Right ventricle myocardium inferior (tissue), 1 donor: ENCODE measurements at regions not wholly inside any gene's neighbourhood (a gene's known extent, or its start where the extent isn't known, plus 50 kb on each side); places are given as distances from the start of the nearest gene placed in this dataset.
A peak's percentile ranks its signal among the peaks of the same experiment; 100 is the strongest.

Experiments
- ATAC-seq: fragments of 200-7000 bp; cut with Tn5 transposase; one replicate; pipeline ENCODE4 v1.9.1; 2020; ENCODE audit warnings: mild to moderate bottlenecking, moderate library complexity
- DNase-seq: peaks from one replicate; pipeline ENCODE4 v3.0.0; 2021; ENCODE audit errors: missing footprints
- intact Hi-C: fragments of 100-400 bp; cut with DNase I; formaldehyde crosslinking; loops from one replicate; pipeline ENCODE4 v1.11.0; 2022
- donor health status: DM: no; HTN: yes; CAD: no; lungs with severe emphysema.

GRCh38 chr10:130745821-130746220 is 565.7 kb downstream of the TCERG1L start:
- DNase-seq (no peak), ATAC-seq (no peak)
- intact Hi-C loops: no loop called here

GRCh38 chr10:130746311-130746710 is 565.2 kb downstream of the TCERG1L start:
- intact Hi-C loops: no loop called here
- ATAC-seq (no peak), DNase-seq (no peak)

GRCh38 chr10:130747356-130747755 is 564.2 kb downstream of the TCERG1L start:
- intact Hi-C loops: no loop called here
- DNase-seq: no peak
- ATAC-seq: no peak

- no peak for DNase-seq
- no peak for ATAC-seq
- intact Hi-C loops: no loop called here
Observed at GRCh38 chr10:130747946-130748345, 563.6 kb downstream of the TCERG1L start.

- DNase-seq (no peak), ATAC-seq (no peak)
- intact Hi-C loops: no loop called here
Observed at GRCh38 chr10:130748409-130749057, 563.0 kb downstream of the TCERG1L start.

- intact Hi-C loops: no loop called here
- ATAC-seq (no peak), DNase-seq (no peak)
Observed at GRCh38 chr10:130749911-130750310, 561.6 kb downstream of the TCERG1L start.

GRCh38 chr10:130750441-130750840 is 561.1 kb downstream of the TCERG1L start:
- intact Hi-C loops: no loop called here

GRCh38 chr10:130751106-130751840 is 560.2 kb downstream of the TCERG1L start:
- ATAC-seq: no peak
- DNase-seq: no peak

More at GRCh38 chr10:130750441-130750840, 561.1 kb downstream of the TCERG1L start:
- ATAC-seq: no peak
- no peak for DNase-seq

GRCh38 chr10:130751851-130752250 is 559.7 kb downstream of the TCERG1L start:
- DNase-seq: no peak
- ATAC-seq: no peak
- intact Hi-C loops: no loop called here

More at GRCh38 chr10:130751106-130751840, 560.2 kb downstream of the TCERG1L start:
- intact Hi-C loops: no loop called here

- DNase-seq (no peak), ATAC-seq (no peak)
- intact Hi-C loops: no loop called here
Observed at GRCh38 chr10:130756651-130757050, 554.9 kb downstream of the TCERG1L start.

- DNase-seq: no peak
- intact Hi-C loops: no loop called here
Observed at GRCh38 chr10:130757271-130757670, 554.2 kb downstream of the TCERG1L start.

GRCh38 chr10:130757821-130758489 is 553.6 kb downstream of the TCERG1L start:
- ATAC-seq (no peak), DNase-seq (no peak)
- intact Hi-C loops: no loop called here

More at GRCh38 chr10:130757271-130757670, 554.2 kb downstream of the TCERG1L start:
- no peak for ATAC-seq

GRCh38 chr10:130758529-130758928 is 553.0 kb downstream of the TCERG1L start:
- peak; percentile 28 for ATAC-seq
- intact Hi-C loops: no loop called here
- DNase-seq: no peak

- intact Hi-C loops: no loop called here
- ATAC-seq (no peak), DNase-seq (no peak)
Observed at GRCh38 chr10:130761032-130761575, 550.4 kb downstream of the TCERG1L start.

- intact Hi-C loops: no loop called here
- ATAC-seq: no peak
Observed at GRCh38 chr10:130761788-130762301, 549.7 kb downstream of the TCERG1L start.

GRCh38 chr10:130762491-130762890 is 549.0 kb downstream of the TCERG1L start:
- intact Hi-C loops: no loop called here
- ATAC-seq: no peak
- no peak for DNase-seq

More at GRCh38 chr10:130761788-130762301, 549.7 kb downstream of the TCERG1L start:
- no peak for DNase-seq

- ATAC-seq (no peak), DNase-seq (no peak)
- intact Hi-C loops: no loop called here
Observed at GRCh38 chr10:130763071-130763470, 548.5 kb downstream of the TCERG1L start.

GRCh38 chr10:130763491-130763890 is 548.0 kb downstream of the TCERG1L start:
- ATAC-seq (no peak), DNase-seq (no peak)
- intact Hi-C loops: no loop called here

- no peak for DNase-seq
- ATAC-seq: no peak
- intact Hi-C loops: no loop called here
Observed at GRCh38 chr10:130764651-130765050, 546.9 kb downstream of the TCERG1L start.
